HG02885 (cell line): ENCODE measurements at regions not wholly inside any gene's neighbourhood (a gene's known extent, or its start where the extent isn't known, plus 50 kb on each side); places are given as distances from the start of the nearest gene placed in this dataset.

Experiments used
- ATAC-seq: cut with Tn5 transposase; IDR thresholded peaks from one replicate; pipeline ENCODE4 v1.9.1; 2021; ENCODE audit warnings: mild to moderate bottlenecking; ENCODE audit not compliant: unreplicated experiment, poor library complexity

DNA sequence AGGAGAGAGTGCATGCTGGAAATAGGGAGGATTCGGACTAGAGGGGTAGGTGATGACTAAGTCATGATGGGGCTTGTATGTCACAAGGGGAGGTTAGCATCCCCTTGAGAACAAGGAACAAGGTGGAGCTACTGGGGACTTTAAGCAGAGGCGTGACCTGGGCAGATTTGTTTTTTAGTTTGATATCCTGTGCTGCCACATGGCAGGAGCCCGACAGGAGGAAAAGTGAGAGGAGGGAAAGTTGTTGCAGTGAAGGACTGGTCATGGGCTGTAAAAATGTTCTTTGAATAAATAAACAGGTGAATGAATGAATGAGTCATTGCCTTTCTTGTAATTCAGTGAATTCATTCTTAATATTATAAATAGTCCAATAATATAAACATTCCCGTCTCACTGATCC is 365.1 kb upstream of the CDH5 start:
- no peak for ATAC-seq

DNA sequence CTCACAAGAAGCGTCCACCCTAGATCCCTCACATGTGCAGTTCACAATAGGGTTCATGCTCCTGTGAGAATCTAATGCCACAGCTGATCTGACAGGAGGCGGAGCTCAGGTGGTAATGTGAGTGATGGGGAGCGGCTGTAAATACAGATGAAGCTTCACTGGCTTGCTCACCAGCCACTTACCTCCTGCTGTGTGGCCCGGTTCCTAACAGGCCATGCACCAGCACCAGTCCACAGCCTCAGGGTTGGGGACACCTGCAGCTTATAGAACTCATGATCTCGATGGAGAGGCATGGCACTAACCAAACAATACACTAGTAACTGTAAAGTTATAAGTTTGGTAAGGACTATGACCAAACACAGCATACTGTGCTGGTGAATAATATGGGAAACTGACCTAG is 368.0 kb upstream of the CDH5 start:
- ATAC-seq = no peak

DNA sequence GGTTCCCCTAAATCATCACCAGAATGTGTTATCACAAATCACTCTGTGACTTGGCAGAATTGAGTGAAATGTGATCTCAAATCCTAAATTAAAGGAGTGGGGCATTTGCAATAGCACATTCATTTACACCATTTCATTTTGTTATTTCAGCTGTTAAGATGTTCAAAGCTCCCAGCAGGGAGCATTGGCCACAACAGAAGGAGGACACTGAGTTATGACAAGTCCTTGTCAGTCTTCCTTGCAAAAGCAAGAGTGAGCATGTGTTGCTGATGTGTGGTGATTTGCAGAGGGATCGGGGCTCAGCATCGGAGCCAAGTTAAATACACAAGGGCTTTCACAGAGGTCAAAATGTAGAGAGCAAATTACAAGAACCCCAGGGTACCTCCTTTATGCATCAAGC is 372.2 kb upstream of the CDH5 start:
- ATAC-seq = no peak

DNA sequence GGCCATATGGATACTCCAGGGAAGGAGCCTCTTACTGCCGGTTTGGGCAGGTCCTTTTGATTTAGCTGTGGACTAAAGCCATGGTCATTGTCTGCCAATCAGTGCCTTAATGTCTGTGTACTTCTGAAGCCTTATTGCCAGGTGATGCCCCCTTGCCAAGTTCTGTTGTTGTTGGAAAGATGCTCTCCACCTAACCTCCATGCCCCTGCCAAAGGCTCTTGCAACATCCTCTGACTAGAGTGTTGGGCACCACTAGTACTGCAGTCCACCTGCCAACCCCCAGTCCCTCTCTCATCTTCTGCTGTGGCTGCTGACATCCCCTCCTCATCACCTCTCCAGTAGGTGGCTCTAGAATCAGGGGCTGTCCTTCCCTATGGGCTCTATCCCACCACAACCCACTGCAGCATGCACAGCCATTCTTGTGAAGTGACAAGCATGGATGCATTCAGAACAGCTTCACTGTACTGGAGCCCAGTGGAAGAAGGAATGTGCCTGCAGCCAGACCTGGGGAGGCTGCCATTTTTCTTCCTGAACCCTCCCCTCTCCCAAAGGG is 375.3 kb upstream of the CDH5 start:
- ATAC-seq = no peak

DNA sequence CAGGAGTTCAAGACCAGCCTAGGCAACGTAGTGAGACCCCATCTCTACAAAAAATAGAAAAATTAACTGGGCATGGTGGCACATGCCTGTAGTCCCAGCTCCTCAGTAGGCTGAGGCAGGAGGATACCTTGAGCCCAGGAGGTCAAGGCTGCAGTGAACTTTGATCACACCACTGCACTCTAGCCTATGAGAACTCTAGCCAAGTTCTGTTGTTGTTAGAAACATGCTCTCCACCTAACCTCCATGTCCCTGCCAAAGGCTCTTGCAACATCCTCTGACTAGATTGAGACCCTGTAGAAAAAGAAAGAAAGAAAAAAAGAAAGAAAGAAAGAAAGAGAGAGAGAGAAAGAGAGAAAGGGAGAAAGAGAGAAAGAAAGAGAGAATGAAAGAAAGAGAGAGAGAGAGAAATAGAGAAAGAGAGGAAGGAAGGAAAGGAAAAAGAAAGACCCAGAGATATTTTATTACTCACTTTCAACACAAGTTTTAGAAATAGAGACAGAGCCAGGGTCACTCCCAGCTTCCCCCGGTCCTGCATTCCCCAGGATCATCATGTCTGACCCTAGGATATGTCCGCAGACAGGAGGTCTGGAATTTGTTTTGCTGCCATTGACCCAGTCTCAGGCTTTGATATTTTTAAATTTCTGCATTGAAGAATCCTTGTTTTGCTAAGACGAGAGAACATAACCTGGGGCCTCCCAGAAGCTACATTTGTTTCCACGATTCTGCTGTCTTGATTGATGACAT is 376.5 kb upstream of the CDH5 start:
- no peak for ATAC-seq

DNA sequence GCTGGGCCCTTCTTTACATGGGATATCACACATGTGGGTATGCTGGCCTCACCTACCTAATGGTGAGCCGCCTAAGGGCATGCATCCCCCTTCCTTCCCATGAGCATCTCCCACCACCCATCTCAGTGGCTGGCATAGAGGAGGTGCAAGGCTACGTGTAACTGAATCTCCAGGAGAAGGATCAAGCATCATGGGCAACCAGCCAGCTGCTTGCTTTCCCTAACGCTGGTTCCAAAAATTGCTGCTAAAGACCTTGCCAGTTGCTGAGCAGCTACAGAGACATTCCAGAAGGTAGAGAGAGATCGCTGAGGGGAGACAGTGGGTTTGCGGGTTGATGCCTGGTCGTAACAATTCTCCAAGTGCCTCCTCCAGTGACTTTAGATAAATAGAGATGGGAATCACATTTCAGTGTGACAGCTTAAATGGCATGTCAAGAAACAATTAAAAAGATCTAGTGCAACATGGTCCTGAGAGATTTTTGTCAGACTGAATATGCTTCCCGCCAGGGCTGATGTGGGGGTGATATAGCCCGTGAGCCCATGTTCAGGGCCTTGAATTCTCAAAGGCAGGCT is 378.4 kb upstream of the CDH5 start:
- no peak for ATAC-seq

DNA sequence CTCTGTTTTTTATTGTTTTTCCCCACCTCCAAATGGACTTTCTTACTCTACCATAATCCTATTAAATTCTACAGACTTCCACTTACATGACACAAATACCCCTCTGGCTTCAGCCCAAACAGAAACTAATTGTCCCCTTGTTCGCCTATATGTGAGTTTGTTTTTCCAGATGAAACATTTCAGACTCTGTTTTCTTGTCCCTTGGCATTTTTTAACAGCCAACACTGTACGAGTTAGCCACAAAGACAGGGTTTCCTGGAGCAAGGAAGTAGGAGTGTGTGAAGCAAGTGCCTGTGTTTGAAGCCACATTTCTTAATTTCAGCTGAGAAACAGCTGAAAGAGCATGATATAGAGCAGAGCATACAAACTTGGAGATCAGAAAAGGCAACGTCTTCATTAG is 382.2 kb upstream of the CDH5 start:
- no peak for ATAC-seq

DNA sequence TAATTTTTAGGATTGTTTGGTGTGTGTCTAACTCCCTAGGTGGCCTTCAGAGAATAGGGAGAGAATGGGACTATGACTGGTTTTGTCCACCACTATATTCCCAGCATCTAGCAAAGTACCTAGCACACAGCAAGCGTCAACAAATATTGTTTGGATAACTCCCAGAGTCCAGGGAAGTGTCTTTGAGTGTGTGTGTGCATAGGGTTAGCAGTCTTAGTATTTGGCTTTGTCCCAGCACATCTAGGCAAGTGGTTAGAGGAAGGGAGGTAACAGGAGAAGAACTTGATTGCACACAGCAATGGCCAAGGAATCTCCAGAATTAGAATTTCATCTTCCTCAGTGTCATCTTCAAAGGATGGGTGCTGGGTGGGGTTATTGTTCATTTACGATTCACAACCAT is 385.4 kb upstream of the CDH5 start:
- ATAC-seq = no peak

DNA sequence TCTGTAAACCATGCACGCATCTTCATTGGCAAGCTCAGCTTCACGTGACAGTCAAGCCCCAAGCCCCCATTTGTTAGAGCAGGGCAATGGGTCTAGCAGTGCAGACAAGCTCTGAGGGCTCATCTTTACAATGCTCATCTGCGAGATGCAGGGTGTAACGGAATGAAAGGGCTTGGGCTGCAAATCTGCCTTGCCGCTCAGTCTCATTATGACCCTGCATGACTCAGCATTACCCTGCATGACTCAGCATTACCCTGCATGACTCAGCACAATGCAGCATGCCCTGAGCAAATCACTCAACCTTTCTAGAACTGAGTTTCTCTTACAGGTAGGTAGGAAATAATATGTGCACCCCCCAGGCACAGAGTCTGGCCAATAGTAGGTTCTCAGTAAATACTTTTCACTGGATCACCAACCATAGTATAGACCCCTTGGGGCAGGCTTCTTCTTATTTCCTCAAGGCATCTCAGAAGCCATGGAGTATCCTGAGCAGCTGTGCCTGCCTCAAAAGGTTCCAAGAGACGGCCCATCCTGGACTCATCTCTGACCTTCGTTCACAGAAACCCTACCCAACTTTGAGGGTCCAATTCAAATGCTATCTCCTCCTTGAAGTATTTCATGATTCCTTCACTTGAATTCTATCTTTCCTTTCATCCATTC is 391.3 kb upstream of the CDH5 start:
- no peak for ATAC-seq

DNA sequence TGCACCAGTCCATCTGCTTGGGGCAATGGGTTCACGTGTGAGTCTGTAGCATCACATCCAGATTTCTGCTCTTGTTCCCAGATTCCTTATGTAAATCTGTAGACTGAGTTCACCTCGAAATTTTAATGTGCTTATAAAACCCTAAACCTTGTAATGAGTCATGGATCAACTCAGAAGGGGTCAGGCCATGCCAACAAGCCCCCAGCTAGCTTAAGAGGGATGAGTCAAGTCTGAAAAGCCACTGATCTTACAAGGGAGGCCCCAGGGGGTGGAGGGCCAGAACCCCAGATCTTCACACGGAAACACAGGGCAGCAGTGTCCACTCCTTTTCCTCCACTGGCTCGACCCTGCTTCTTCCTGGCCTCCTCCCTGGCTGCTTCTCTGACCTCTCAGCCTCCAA is 399.1 kb upstream of the CDH5 start:
- ATAC-seq = no peak

DNA sequence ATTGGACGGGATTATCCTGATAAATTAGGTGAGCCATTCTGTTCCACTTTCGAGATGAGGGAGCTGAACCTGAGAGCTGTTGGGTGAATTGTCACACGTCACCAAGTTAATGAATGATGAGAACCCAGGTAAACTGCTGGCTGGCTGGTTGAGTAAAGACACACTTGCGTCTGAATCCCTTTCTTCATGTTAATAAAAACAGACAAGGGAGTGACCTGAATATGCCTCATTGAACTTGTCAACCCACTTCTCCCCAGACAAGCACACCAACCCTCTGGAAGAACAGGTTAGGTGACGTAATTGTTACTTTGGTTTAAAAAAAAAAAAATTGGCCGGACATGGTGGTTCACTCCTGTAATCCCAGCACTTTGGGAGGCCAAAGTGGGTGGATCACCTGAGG is 400.9 kb upstream of the CDH5 start:
- no peak for ATAC-seq

DNA sequence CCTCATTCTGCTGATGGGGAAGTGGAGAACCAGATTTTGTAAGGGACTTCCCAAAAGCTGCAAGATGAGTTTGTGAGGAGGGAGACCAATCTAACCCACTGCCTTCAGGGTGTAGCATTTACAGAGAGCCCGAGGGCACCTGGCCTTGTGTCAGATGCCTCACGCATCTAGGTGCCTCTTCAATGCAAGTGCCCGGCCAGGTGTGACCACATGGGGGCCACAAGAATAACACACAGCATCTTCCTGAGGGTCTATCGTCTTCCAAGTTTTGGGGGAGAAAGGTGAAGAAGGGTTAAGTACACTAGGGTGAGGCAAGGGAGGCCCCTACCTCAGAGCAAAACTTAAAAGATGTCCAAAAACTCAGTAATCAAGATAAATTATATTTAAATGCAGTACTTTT is 401.7 kb upstream of the CDH5 start:
- no peak for ATAC-seq

DNA sequence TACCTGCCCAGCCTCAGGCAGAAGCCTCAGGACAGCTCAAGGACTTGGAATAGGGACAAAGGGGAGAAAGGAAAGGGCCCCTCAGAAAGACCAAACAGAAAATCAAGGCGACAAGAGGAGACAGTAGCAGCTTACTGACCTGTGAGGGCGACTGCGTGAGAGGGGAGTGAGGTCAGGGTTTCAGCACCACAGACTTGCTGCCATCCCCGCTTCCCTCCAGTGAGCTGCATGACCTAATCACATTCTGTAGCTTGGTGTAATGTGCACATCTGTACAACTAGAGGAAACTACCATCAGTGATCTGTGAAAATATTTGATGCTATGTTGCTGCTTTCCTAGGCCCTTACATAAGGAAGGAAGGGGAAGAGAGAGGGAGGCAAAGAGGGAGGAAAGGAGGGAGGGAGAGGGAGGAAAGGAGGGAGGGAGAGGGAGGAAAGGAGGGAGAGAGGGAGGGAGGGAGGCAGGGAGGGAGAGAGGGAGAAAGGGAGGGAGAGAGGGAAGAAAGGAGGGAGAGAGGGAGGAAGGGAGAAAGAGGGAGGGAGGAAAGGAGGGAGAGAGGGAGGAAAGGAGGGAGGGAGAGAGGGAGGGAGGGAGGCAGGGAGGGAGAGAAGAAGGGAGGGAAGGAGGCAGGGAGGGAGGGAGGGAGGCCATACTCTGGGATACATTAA is 404.9 kb upstream of the CDH5 start:
- no peak for ATAC-seq

DNA sequence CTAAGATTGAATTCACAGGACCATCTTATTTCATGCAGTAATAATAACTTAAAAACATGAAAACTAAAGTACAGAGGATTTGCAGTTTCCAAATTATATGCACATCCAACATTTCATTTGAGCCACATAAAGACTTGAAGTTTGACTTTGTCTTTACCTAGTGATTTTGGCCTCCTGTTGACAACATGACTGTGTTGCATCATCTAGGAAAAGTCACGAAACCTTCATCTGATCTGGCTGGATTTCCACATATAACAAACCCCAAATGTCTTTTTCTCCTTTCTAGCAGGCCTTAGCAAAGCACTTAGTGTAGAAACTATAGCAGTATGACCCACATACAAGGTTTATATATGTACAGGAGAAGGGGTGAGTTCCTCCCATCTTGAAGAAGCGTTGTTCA is 406.5 kb upstream of the CDH5 start:
- no peak for ATAC-seq

DNA sequence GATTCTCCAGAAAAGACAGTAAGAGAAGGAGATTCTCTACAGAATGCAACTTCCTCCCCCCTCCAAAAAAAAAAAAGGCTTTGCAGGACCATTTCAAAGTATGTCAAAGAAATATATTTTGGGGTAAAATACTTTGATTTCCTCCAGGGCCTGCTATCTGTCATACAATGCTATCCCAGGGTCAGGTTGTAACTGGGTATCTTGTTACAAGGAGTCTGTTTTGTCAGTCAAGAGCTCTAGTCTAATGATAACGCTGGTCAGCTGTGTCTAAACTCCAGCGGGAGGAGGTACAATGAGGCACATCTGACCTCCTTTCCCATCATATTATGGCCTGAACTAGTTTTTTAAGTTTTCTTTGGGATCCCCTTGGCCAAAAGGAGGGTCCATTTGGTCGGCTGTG is 408.4 kb upstream of the CDH5 start:
- ATAC-seq = no peak

DNA sequence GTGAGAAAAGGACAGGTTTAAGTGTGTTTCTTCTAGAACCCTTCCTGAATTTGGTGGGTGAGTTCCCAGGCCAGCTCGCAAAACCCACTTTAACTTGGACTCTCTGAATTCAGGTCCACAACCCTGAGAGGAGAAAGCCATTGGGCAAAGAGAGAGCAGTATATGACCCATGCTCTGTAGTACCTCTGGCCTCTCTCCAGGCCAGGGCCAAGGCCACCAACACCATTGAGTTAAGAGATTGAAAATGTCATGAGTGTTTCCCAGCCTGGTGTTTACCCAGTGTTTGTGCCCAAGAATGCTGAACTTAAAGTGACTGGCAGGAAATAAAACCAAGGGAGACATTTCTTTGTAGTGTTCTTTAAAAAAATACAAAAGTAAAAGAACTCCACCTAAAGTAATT is 410.4 kb upstream of the CDH5 start:
- ATAC-seq = no peak

DNA sequence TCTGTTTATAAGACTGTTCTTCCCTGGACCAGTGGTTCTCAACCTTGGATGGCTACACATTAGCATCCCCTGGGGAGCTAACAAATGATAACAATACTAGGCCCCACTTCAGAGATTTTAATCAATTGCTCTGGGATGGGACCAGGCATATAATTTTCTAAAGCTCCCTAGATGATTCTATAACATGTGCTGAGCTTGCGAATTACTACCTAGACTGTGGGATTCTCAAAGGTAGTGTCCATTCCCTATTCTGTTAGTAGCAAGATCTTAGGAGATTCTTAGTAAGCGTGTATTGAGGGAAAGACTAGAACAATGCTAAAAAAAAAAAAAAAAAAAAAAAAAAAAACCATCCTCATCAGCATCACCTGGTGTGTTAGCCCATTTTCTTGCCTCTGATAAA is 412.0 kb upstream of the CDH5 start:
- no peak for ATAC-seq

DNA sequence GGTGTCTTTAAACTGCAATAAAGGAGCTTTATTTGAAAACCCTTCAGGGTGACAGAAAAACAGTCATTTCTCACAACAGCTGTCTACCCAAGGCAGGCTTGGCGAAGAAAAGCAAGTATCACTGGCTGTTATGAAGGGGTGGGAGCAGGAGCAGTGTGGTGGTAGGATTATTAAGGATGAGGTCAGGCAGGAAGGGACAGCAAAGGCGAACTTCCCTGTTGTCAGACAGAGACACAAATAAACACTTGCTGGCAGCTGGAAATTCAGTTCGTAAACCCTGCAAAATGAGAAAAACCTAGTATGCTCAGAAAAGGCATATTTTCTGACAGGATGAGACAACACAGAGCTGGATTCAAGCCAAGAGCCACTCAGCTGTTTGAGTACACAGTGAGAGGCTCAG is 416.3 kb upstream of the CDH5 start:
- no peak for ATAC-seq

DNA sequence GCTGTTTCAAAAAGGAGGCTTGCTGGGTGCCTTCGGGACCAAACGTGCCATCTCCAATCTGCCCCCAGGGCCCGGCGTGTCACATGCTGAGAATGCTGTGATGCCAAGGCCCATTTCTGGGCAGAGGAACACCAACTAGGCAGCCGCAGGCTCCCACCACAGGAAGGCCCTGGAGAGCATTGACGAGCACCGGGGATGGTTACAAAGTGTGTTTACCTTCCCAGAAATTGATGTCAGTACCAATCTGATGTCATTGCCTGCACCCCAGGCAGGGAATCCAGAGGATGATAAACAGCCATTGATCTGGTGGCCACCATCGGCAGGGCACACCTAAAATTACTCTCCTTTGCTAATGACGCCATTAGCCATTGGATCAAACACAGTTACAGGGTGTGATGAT is 418.1 kb upstream of the CDH5 start:
- ATAC-seq = no peak

DNA sequence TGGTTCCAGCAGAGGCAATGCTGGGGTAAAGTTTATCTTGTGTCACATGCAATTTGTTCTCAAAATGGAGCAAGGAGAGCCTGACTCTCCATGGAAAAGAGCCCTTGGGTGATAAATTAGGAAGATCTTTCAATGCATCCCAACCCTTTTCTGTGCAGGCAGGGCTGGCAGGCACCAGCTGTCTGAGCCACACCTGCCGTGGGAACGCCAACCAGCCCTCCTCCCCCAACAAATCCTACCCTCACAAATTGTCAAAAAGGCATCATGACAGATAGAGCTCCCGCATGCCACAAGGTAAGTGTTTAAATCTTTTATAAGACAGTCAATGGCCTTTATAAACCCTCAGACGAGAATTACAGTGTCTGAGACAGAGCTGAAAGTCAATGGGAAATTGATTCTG is 418.5 kb upstream of the CDH5 start:
- no peak for ATAC-seq

DNA sequence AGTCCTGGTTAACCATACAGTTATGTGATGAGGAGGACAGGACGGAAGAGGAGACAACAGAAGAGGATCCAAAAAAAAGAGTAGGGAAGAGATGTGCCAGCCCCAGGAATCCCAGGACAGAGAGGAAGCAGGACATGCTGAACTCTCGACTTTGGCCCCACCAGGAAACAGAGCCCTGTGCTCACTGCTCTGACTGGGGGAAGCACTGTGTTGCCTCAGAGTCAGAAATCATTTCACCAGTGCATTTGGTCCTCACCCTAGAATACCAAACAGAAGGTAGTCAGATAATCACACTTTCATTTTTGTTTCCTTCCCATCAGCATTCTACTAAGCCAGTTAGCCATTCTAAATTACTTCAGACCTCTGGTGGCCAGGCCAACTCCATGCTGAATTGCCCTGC is 421.0 kb upstream of the CDH5 start:
- ATAC-seq = no peak
